GM10248 (cell line): ENCODE measurements at regions not wholly inside any gene's neighbourhood (a gene's known extent, or its start where the extent isn't known, plus 50 kb on each side); places are given as distances from the start of the nearest gene placed in this dataset.
"Not testable (repeated sequence)": the region's sequence is repeated elsewhere in the genome, so short reads cannot be mapped to it uniquely, and the experiment has no call there.

Experiments
- CTCF ChIA-PET: fragments of 300-600 bp; sonication (Branson Sonifier 250); formaldehyde crosslinking; extraction: SDS; loops from one replicate; lab custom pipeline; 2021; ENCODE audit warnings: antibody characterized with exemption; lab: Yijun Ruan, JAX
- POLR2A ChIA-PET: fragments of 350-650 bp; sonication (Branson Sonifier 250); formaldehyde crosslinking; extraction: SDS; loops from one replicate; lab custom pipeline; 2020; ENCODE audit warnings: antibody characterized with exemption; lab: Yijun Ruan, JAX
- DNase-seq: peaks from one replicate; pipeline ENCODE4 v3.0.0; 2012; ENCODE audit errors: extremely low spot score
- CTCF ChIP-seq: IDR thresholded peaks from 2 replicates; pipeline ENCODE4 v1.5.1; 2012; ENCODE audit warnings: mild to moderate bottlenecking, low read depth; ENCODE audit errors: extremely low read depth, missing control alignments, control extremely low read depth

GRCh38 chr5:34553581-34553980 is 102.5 kb upstream of the RAI14 start:
- TF ChIP-seq CTCF = no peak
- ChIA-PET CTCF (interaction anchor here (1.2 to 1.5 kb wide), 6 partner anchors 9 to 30 kb away, joined by 3 to 5 read pairs (median 4); no protein-coding TSS in a partner anchor), POLR2A (no interaction called here)
- DNase-seq = no peak

GRCh38 chr5:34554641-34555040 is 101.5 kb upstream of the RAI14 start:
- DNase-seq = no peak
- POLR2A ChIA-PET = no interaction called here
- TF ChIP-seq CTCF = no peak
- CTCF ChIA-PET = interaction anchor here (0.8 to 1.4 kb wide), 3 partner anchors 13 to 69 kb away, joined by 3 to 5 read pairs (median 4); no protein-coding TSS in a partner anchor

GRCh38 chr5:34555699-34556508 is 100.2 kb upstream of the RAI14 start:
- no peak for TF ChIP-seq CTCF
- no peak for DNase-seq
- CTCF ChIA-PET = interaction anchor here (0.9 to 1.5 kb wide), 7 partner anchors 8 to 343 kb away, joined by 3 to 5 read pairs (median 3); no protein-coding TSS in a partner anchor
- POLR2A ChIA-PET = no interaction called here

GRCh38 chr5:34556509-34556782 is 99.7 kb upstream of the RAI14 start:
- DNase-seq = no peak
- ChIA-PET POLR2A (no interaction called here), CTCF (interaction anchor here (0.9 to 1.8 kb wide), 7 partner anchors 8 to 342 kb away, joined by 3 to 5 read pairs (median 3); no protein-coding TSS in a partner anchor)
- no peak for TF ChIP-seq CTCF

- POLR2A ChIA-PET, CTCF ChIA-PET, DNase-seq: not testable (repeated sequence)
Measured at GRCh38 chr5:34561581-34561980, 94.5 kb upstream of the RAI14 start.

- ChIA-PET CTCF (interaction anchor here (1.3 kb wide), 1 partner anchor 14 kb away, joined by 3 read pairs; no protein-coding TSS in a partner anchor), POLR2A (no interaction called here)
- no peak for DNase-seq
- no peak for TF ChIP-seq CTCF
Measured at GRCh38 chr5:34562791-34563190, 93.3 kb upstream of the RAI14 start.

GRCh38 chr5:34563269-34563668 is 92.9 kb upstream of the RAI14 start:
- CTCF ChIA-PET = interaction anchor here (1.3 kb wide), 1 partner anchor 14 kb away, joined by 3 read pairs; no protein-coding TSS in a partner anchor
- POLR2A ChIA-PET = no interaction called here
- TF ChIP-seq CTCF = no peak
- DNase-seq = no peak
